H1 (cell line): ENCODE measurements at regions not wholly inside any gene's neighbourhood (a gene's known extent, or its start where the extent isn't known, plus 50 kb on each side); places are given as distances from the start of the nearest gene placed in this dataset.

Source experiments
- HDAC6 ChIP-seq: IDR thresholded peaks from one replicate; pipeline ENCODE4 v1.7.1; 2012; ENCODE audit warnings: low read depth, mild to moderate bottlenecking, inconsistent platforms, low read length, moderate library complexity
- TAF7 ChIP-seq: optimal IDR thresholded peaks from 2 replicates; pipeline ENCODE3; 2011; ENCODE audit warnings: low read depth, mild to moderate bottlenecking, inconsistent platforms, low read length, moderate library complexity, borderline replicate concordance
- TCF12 ChIP-seq: IDR thresholded peaks from 2 replicates; pipeline ENCODE4 v1.6.1; 2011; ENCODE audit warnings: low read depth, mild to moderate bottlenecking, low read length
- TF ChIP-seq, protein P1 (sequence below): IDR thresholded peaks from 2 replicates; pipeline ENCODE4 v1.6.1; 2012; ENCODE audit warnings: inconsistent platforms

DNA sequence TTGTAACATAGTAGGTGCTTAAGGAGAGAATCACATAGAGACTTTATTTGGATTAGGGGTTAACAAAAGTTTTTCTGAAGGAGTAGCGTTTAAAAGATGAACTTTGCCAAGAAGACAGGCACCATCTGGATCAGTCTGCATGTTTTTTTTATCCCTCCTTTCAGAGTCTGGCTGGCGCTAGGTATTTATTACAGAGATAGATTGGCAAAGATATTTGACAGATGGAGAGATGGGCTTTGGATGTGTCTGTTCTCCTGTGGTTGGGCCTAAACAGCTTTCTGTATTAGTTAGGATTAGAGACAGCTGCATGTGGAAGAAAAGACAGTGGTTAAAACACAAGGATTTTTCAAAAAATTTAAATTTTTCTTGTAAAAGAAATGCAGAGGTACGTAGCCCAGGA is 133.9 kb downstream of the C12orf75 start (continued):
- TF ChIP-seq TAF7 (no peak), HDAC6 (no peak), TCF12 (no peak)
- TF ChIP-seq, protein P1, sequence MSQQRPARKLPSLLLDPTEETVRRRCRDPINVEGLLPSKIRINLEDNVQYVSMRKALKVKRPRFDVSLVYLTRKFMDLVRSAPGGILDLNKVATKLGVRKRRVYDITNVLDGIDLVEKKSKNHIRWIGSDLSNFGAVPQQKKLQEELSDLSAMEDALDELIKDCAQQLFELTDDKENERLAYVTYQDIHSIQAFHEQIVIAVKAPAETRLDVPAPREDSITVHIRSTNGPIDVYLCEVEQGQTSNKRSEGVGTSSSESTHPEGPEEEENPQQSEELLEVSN, result no peak
